ENCODE measurements at regions not wholly inside any gene's neighbourhood (a gene's known extent, or its start where the extent isn't known, plus 50 kb on each side); places are given as distances from the start of the nearest gene placed in this dataset.

GRCh38 chr16:50469744-50470321, 78.4 kb upstream of the NKD1 start:
- Histone ChIP-seq H3K4me3 (no peak overlapping the region), H3K36me3 (ENCODE audit: control insufficient read depth in 4 of 4, insufficient read depth in 4 of 4, low read length in 4 of 4) (no peaks in the 10 kb centered on the region), H3K27ac (ENCODE audit: low read depth in 1 of 2, low read length in 1 of 2) (no peak overlapping the region), H3K4me1 (ENCODE audit: control insufficient read depth in 5 of 5, insufficient read depth in 5 of 5, low read length in 5 of 5) (peaks cover 0 to 10% (median 0%) of the 10 kb centered on the region in 5 donors), H3K27me3 (ENCODE audit: control insufficient read depth in 3 of 3, insufficient read depth in 3 of 3, low read length in 2 of 3) (peaks cover 0 to 5% (median 0%) of the 10 kb centered on the region in 3 donors), H3K9ac (ENCODE audit: insufficient read depth in 1 of 2, low read length in 2 of 2) (no peak overlapping the region), H3K9me3 (ENCODE audit: control insufficient read depth in 4 of 4, insufficient read depth in 3 of 4, low read length in 3 of 4) (peaks cover 0 to 3% (median 0%) of the 10 kb centered on the region in 4 donors)
- TF ChIP-seq CTCF (IDR thresholded peaks at IDR 0.05; ENCODE audit: control extremely low read depth, extremely low read depth) = no peak
- WGBS, 2 donors = 68 to 78% methylated on average over 18 of the region's 18 CpGs
- DNase-seq = no peak
- no peak for ATAC-seq (ENCODE audit: insufficient read depth, low FRiP score)

- Histone ChIP-seq H3K36me3 (ENCODE audit: control insufficient read depth in 4 of 4, insufficient read depth in 4 of 4, low read length in 4 of 4) (no peaks in the 10 kb centered on the region), H3K27me3 (ENCODE audit: control insufficient read depth in 3 of 3, insufficient read depth in 3 of 3, low read length in 2 of 3) (peaks cover 0 to 5% (median 0%) of the 10 kb centered on the region in 3 donors), H3K27ac (ENCODE audit: low read depth in 1 of 2, low read length in 1 of 2) (no peak overlapping the region), H3K9me3 (ENCODE audit: control insufficient read depth in 4 of 4, insufficient read depth in 3 of 4, low read length in 3 of 4) (peaks cover 0 to 3% (median 0%) of the 10 kb centered on the region in 4 donors), H3K4me1 (ENCODE audit: control insufficient read depth in 5 of 5, insufficient read depth in 5 of 5, low read length in 5 of 5) (peaks cover 0 to 10% (median 0%) of the 10 kb centered on the region in 5 donors), H3K9ac (ENCODE audit: insufficient read depth in 1 of 2, low read length in 2 of 2) (no peak overlapping the region), H3K4me3 (no peak overlapping the region)
- TF ChIP-seq CTCF (IDR thresholded peaks at IDR 0.05; ENCODE audit: control extremely low read depth, extremely low read depth) = no peak
- 46 to 50% methylated on average over 2 of the region's 2 CpGs for WGBS, 2 donors
- ATAC-seq (ENCODE audit: insufficient read depth, low FRiP score) = no peak
- no peak for DNase-seq
Observed at GRCh38 chr16:50469121-50469743, 79.0 kb upstream of the NKD1 start.

- DNase-seq (no peak), ATAC-seq (ENCODE audit: insufficient read depth, low FRiP score) (no peak)
- peaks cover 0 to 10% (median 0%) of the 10 kb centered on the region in 5 donors for H3K4me1 ChIP-seq (ENCODE audit: control insufficient read depth in 5 of 5, insufficient read depth in 5 of 5, low read length in 5 of 5)
- peaks cover 0 to 3% (median 0%) of the 10 kb centered on the region in 4 donors for H3K9me3 ChIP-seq (ENCODE audit: control insufficient read depth in 4 of 4, insufficient read depth in 3 of 4, low read length in 3 of 4)
- no peaks in the 10 kb centered on the region for H3K36me3 ChIP-seq (ENCODE audit: control insufficient read depth in 4 of 4, insufficient read depth in 4 of 4, low read length in 4 of 4)
- peaks cover 0 to 5% (median 0%) of the 10 kb centered on the region in 3 donors for H3K27me3 ChIP-seq (ENCODE audit: control insufficient read depth in 3 of 3, insufficient read depth in 3 of 3, low read length in 2 of 3)
- WGBS, 2 donors = 81 to 82% methylated on average over 7 of the region's 7 CpGs
- H3K9ac ChIP-seq (ENCODE audit: insufficient read depth in 1 of 2, low read length in 2 of 2) = peak overlapping the region in 1 of 2 donors; percentile 17
- TF ChIP-seq CTCF (IDR thresholded peaks at IDR 0.05; ENCODE audit: control extremely low read depth, extremely low read depth) = no peak
- H3K4me3 ChIP-seq = no peak overlapping the region
- no peak overlapping the region for H3K27ac ChIP-seq (ENCODE audit: low read depth in 1 of 2, low read length in 1 of 2)
Observed at GRCh38 chr16:50468749-50469078, 79.5 kb upstream of the NKD1 start.
